ENCODE measurements at regions not wholly inside any gene's neighbourhood (a gene's known extent, or its start where the extent isn't known, plus 50 kb on each side); places are given as distances from the start of the nearest gene placed in this dataset.

DNA sequence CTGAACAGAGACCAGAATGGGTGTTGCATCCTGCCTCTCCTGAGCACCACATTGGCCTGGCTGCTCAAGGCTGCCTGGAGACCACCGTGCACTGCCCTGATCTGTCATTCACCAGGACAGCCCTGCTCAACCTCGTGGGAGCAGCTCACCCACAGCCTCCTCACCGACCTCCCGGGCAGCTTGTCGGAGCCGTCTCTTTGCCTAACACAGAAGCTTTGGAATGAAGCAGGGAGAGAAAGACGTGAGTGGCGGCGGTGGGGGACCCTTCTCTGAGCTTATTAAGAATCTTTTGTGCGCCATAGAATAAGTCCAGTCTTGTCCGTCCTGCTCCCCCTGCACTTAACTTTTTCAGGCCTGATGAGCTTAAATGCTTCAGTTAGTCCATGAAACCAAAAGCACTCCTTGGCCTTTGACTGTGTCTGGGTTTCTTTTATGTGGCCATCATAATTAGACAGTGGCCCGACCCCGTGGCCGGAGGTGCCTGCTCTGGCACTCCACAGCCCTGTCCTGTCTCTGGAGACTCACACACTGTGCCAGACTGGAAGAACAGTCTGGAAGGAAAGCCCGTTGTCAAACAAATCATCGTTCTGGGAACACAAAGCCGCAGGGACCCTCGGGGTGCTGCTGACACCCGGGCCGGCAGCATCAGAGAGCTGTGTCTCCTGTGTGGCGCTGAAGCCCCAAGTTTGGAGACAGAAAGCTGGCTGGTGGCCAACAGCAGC, 192.8 kb downstream of the BCOR start:
- no peak for TF ChIP-seq YY1 (IDR thresholded peaks at IDR 0.05; ENCODE audit: insufficient read depth, insufficient read length)
- TF ChIP-seq ZNF274 (IDR thresholded peaks at IDR 0.05; ENCODE audit: low read depth, low read length): no peak
- TF ChIP-seq SUZ12 (IDR thresholded peaks at IDR 0.05; ENCODE audit: extremely low read depth, insufficient read depth, insufficient read length): no peak

Data from NT2/D1 (cell line).